Activated CD4-positive, alpha-beta T cell treated with anti-CD3 and anti-CD28 coated beads for 1 hour (primary cell): ENCODE measurements at regions not wholly inside any gene's neighbourhood (a gene's known extent, or its start where the extent isn't known, plus 50 kb on each side); places are given as distances from the start of the nearest gene placed in this dataset.

Experiments
- DNase-seq: peaks from one replicate; pipeline ENCODE4 v3.0.0-alpha.2; 2020

- no peak for DNase-seq
Observed at GRCh38 chr1:221309723-221310122, 430.5 kb downstream of the HLX start.

DNA sequence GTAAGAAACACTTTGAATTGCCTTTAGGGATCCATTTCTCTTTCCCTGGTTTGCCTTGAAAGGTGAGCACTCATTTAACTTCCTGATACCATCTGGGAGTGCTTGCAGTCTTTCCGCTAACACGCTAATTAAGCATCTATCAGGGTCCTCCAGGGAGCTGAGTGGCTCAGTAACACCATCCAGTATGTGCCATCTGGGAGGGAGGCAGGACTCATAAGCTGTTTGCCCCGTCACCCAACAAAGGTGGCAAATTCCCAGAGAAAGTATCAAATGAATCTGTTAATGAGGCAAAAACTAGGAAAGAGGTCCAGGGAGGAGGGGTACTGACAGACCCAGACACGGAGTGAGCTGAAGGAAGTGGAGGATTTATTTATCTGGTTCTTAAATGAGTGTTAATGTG, 430.9 kb downstream of the HLX start:
- no peak for DNase-seq

GRCh38 chr1:221315330-221315729, 426.6 kb downstream of the DUSP10 start:
- no peak for DNase-seq

DNA sequence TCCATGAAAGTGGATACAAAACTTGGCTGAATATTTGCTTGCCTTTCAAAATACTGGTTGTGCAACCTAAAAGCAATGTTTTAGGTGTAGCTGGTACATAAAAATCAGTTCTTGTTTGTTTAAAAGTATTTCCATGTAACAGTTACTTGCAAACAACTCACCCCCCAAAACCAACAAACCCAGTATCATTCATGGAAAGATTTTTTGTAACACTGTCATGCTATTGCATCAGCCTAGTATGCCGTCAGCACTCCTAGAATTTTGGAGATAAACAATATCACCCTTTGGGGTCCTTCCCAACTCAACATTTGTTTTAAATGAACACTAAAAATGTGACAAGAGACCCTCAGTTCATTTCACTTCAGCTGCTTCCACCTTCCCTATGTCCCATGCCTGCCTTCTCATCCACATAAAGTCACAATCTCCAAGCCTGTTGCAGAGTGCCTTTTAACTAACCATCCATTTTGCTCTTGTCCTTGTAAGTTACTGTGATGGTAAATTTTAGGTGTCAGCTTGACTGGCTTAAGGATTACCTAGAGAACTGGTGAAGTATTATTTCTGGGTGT, 425.3 kb downstream of the DUSP10 start:
- no peak for DNase-seq

DNA sequence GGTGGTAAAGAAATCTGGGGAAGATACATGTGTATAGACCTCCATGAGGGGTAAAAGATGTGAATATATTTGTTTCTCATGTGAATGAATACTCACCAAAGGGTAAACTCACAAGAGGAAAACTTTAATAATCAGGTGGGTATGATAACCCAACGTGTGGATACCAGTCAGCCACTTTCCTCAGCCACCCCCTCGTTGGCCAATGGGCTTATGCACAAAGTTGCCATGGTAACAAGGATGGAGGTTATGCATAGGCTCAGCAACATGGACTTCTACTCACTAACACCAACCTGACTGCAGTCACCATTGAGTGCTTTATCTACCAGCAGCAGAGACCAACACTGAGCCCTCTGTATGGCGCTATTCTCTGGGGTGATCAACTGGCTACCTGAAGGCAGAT, 424.4 kb downstream of the DUSP10 start:
- no peak for DNase-seq

DNA sequence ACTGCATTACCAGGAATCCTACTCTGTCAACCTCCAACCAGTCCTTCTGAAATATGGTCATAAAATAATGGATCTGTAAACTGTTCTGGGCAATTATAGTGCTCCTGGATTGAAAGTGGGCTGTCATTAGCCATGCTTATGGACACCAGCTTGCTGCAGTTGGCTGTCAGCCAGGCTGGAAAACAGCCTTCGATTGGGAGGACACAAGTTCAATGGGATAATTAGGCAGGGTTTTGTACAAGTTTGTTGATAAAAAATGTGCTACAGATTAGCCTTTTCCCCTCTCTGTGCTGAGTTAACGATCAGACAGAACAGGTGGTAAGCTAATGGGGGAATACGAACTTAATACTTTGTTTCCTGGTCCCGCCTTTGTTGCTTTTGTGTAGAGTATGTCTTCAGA, 413.9 kb downstream of the DUSP10 start:
- no peak for DNase-seq

DNA sequence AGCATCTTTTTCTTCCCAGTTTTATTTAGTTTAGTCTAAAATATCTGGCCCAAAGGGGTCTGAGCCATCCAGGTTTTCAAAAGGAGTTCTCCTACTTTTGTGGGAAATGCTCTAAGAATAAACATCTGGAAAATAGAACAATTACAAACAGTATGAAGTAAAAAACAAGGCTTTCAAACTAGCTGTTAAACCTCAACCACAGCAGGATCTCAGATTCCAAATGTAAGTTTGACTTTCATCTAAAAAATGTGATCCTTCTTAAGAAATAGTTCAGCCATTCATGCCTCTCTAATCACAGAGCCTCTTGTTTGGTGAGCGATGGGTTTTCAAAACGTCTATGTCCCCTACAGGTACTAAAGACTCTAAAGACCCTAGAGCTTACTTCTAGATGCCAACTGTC, 413.5 kb downstream of the DUSP10 start:
- DNase-seq: no peak

DNA sequence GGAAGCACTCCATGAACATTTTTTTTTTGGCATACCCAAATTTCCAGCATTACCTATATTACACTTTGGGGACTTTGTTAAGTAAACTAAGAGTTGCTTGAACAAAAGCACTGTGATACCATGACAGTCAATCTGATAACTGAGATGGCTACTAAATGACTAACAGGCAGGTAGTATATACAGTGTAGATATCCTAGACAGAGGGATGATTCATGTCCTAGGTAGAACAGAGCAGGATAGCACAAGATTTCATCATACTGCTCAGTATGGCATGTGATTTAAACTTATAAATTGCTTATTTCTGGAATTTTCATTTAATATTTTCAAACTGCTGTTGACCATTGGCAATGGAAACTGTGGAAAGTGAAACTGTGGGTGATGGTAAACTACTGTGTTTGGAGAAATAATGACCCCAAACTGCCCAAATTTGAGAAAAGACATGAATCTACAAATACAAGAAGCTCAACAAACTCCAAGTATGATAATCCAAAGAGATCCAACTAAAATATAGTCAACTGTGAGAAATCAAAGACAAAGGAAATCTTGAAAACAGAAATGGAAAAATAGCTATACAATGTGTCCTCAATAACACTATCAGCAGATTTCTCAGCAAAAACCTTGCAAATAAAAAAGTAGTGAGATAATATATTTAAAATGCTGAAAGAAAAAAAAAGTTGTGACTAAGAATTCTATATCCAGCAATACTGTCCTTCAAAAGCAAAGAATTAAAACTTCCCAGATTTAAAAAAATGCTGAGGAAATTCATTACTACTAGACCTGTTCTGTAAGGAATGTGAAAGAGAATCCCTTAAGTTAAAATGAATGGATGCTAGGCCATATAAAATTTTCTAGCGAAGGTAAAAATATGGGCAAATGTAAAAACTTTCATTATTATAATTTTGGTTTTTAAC, 410.4 kb downstream of the DUSP10 start:
- DNase-seq: no peak

DNA sequence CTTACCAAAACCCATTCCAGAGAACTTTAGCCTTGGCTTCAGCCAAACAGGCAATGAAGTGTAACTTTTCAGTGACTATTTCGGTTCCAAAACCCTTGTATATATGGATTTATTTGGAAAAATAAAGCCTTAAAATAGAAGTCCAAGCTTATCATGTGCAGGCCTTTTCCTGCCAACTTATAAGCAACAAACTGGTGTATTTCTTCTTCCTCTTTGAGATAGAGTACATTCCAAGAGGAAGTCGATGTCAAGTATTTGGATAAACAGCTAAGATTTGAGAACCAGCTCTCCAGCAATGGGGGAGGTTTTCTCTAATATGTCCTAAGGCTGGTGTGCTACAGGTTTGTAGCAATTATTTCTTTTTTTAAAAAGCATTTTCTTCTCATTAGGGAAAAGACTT, 407.8 kb downstream of the DUSP10 start:
- DNase-seq: no peak

DNA sequence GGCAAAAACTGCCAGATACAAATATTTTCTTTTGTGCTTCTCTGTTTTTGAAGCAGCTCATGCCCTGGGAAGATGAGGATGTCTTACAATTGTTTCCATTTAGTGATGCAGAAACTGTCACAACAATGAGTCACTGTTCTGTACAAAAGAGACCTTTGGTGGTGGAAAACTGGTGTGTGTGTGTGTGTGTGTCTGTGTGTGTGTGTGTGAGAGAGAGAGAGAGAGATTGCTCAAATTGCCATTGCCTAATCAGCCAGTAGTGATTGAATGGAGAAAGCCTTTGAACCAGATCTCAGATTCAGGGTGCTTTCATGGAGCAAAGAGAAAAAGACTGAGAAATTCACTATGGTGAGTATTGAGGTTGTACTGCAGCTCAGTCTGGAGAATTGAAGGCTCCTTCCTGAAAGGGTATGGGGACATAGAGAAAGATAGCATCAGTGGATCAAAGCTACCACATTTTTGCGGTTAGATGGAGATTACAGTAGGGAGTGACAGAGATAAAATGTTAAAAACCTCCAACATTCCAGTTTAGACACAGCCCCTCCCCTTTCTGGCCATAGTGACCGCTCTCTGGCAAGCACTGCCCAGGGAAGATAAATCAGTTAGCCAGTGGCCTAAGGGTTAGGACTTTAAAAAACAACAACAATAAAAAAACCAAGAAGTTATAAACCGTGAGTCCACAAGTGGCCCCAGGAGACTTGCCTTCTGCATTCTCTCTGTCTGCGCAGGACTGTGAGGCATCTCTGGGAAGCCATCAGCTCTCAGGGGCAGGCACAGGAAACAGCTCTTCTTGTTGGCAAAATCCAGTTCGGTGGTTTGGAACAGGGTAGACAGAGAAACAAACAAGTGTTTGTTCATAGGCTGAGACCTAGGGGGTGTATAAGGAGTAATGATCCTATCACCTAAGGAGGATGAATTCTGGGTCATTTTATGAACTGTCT, 406.5 kb downstream of the DUSP10 start:
- no peak for DNase-seq

DNA sequence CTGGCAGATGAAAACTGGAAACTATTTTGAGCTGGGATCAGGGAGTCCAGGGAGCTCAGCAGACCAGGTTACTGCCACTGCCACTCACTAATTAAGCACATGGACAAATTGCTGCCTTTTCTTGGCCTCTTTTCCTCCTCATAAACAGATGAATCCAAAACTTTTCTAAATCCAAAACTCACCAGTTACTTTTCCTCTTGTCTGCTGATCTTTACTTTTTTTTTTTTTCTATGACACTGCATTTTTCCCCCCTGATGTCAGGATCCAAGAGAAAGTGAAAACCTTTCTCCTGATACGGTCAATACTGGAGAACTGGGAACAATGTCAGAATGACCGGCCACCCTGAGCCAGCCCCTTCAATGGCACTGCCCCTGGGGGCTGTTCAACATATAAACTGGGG, 405.8 kb downstream of the DUSP10 start:
- DNase-seq: no peak

GRCh38 chr1:221337106-221337505, 404.8 kb downstream of the DUSP10 start:
- DNase-seq: no peak

DNA sequence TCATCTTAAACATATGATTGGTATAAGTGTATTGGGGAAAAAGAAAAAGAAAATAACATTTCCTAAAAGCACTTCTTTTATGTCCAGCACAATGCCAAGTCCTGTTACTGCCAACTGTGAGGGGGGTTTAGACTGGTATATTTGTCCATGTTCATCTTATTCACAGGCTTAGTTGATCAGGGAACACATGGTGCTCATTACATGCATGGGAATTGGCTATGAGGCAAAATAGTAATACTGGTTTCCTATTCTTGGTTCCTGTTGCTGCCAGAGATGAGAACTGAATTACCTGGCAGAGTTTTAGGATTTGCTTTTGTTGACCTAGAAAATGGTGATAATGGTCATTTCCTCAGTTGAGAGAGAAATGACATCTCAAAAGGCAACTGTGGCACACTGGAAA, 398.8 kb downstream of the DUSP10 start:
- DNase-seq: no peak

DNA sequence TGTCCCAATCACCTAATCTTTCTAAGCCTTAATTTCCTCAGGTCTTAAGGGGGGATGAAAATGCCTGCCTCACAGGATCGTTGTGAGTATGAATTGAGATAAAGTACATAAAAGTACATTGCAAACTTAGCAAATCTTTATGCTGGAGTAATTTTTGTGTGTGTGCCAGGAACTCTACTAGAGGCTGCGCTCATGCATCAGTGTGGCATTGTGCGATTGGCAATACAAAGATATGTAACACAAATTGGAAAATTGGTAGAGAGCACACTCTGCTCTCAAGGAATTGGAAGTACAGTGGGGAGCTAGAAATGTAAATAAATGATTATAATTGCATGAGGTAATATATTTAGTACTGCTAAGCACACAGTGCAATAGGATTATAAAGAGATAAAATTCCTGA, 398.3 kb downstream of the DUSP10 start:
- no peak for DNase-seq

DNA sequence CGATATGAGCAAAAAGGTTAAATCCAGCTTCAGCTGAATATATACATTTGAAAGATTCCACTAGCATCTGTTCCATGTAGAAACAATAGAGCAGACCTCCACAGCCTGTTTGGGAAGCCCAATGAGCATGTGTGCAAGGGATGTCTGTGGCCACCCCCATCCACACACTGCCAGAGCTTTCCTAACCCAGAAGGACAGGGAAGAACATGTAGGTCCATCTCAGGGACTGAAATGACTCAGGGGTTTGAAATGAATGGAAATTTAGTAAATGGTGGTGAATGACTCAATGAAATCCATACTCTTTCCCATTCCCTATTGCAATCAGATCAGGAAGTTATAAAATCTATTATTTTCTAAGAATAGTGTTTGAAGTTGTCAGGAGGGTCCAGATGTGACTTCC, 397.2 kb downstream of the DUSP10 start:
- DNase-seq: no peak

- DNase-seq: no peak
Observed at GRCh38 chr1:221347706-221348105, 394.2 kb downstream of the DUSP10 start.

GRCh38 chr1:221350091-221350490, 391.8 kb downstream of the DUSP10 start:
- DNase-seq: no peak

- DNase-seq: no peak
Observed at GRCh38 chr1:221356693-221357092, 385.2 kb downstream of the DUSP10 start.

GRCh38 chr1:221363039-221363438, 378.9 kb downstream of the DUSP10 start:
- no peak for DNase-seq

GRCh38 chr1:221366495-221367110, 375.3 kb downstream of the DUSP10 start:
- no peak for DNase-seq

GRCh38 chr1:221371705-221372104, 370.2 kb downstream of the DUSP10 start:
- no peak for DNase-seq

DNA sequence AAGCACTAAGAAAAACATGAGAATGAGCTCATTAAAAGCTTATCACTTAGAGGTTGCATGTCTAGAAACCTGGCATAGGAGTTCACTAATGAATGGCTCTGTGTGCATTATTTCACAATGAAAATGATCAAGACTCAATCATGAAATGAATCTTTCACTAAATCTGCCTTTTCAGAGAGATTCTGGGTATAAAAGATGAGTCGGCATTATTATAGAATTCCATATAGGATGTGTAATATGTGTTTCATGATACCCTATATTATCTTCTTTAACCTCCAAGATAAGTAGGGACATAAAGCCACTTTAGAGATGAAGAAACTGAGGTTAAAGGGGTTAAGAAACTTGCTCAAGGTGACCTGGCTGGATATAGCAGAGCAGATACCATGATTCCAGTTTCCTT, 368.1 kb downstream of the DUSP10 start:
- DNase-seq: no peak

DNA sequence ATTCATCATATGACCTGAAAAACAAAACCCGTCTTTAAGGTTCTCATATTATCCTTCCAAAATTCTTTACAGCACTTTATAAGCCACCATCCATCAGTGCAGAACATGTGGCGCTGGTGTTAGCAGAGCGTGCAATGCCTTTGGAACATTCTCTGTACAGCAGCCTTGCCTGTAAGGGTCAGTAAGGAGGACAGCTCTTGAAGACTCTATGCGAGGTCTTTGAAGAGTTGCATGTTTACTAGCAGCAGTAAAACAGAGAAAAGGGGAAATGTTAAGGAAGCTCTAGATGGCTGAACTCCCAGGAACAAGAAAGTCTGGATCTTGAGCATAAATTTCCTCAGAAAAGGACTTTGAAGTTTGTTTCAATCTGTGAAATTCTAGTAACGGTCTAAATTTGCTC, 365.6 kb downstream of the DUSP10 start:
- DNase-seq: no peak
